Caco-2 (cell line): ENCODE measurements at regions not wholly inside any gene's neighbourhood (a gene's known extent, or its start where the extent isn't known, plus 50 kb on each side); places are given as distances from the start of the nearest gene placed in this dataset.

Experiments used
- BruUV-seq: library from RNA; stranded (reverse); fragments of 400-500 nt; replicated peaks from 2 replicates; lab custom pipeline; 2021; lab: Mats Ljungman, UMichigan
- CTCF ChIA-PET: fragments of 300-600 bp; sonication (Branson Sonifier 250); formaldehyde crosslinking; loops from one replicate; lab custom pipeline; 2022; ENCODE audit warnings: antibody characterized with exemption; lab: Charles Lee
- POLR2A ChIA-PET: fragments of 300-600 bp; sonication (Branson Sonifier 250); formaldehyde crosslinking; loops from one replicate; lab custom pipeline; 2022; ENCODE audit warnings: antibody characterized with exemption; lab: Charles Lee
- DNase-seq, 2 experiments: peaks; one replicate each; pipeline versions ENCODE4 v3.0.0 to v3.0.0-alpha.2; 2020 to 2022
- H3K27me3 ChIP-seq: replicated peaks from 2 replicates; pipeline ENCODE4 v1.6.0; 2011; ENCODE audit warnings: low read length; ENCODE audit not compliant: control insufficient read depth, insufficient read depth
- H3K36me3 ChIP-seq: 2 replicates; pipeline ENCODE4 v1.5.1; 2011; ENCODE audit warnings: low read length; ENCODE audit not compliant: control insufficient read depth, insufficient read depth
- H3K4me1 ChIP-seq: fragments of 250-450 bp; sonication (Bioruptor Pico); 2 replicates; pipeline ENCODE4 v1.5.1; 2020; ENCODE audit warnings: mild to moderate bottlenecking
- H3K4me3 ChIP-seq: 2 replicates; pipeline ENCODE4 v1.5.1; 2011; ENCODE audit warnings: low read depth, mild to moderate bottlenecking, control low read depth, low read length
- H3K9me3 ChIP-seq: fragments of 250-450 bp; sonication (Bioruptor Pico); 2 replicates; pipeline ENCODE4 v1.5.1; 2020; ENCODE audit warnings: mild to moderate bottlenecking, moderate library complexity
- H3K27ac Mint-ChIP-seq: one replicate; pipeline ENCODE4 v1.8.0; 2022; ENCODE audit warnings: mixed read lengths; ENCODE audit not compliant: unreplicated experiment
- H3K27me3 Mint-ChIP-seq: one replicate; pipeline ENCODE4 v1.8.0; 2022; ENCODE audit warnings: mixed read lengths; ENCODE audit not compliant: insufficient read depth, unreplicated experiment
- H3K36me3 Mint-ChIP-seq: one replicate; pipeline ENCODE4 v1.8.0; 2022; ENCODE audit warnings: mild to moderate bottlenecking, mixed read lengths; ENCODE audit not compliant: insufficient read depth, unreplicated experiment
- H3K4me1 Mint-ChIP-seq: one replicate; pipeline ENCODE4 v1.8.0; 2022; ENCODE audit warnings: low read depth, mixed read lengths; ENCODE audit not compliant: unreplicated experiment
- H3K4me3 Mint-ChIP-seq: one replicate; pipeline ENCODE4 v1.8.0; 2022; ENCODE audit warnings: mild to moderate bottlenecking, moderate library complexity, mixed read lengths; ENCODE audit not compliant: unreplicated experiment
- H3K9me3 Mint-ChIP-seq: one replicate; pipeline ENCODE4 v1.8.0; 2022; ENCODE audit warnings: mixed read lengths; ENCODE audit not compliant: unreplicated experiment
- CTCF ChIP-seq, 2 experiments: fragments of 200-600 bp in 1 of 2; IDR thresholded peaks; 1 replicate in 1 of 2; 2 replicates in 1 of 2; pipeline versions ENCODE4 v1.5.1 to v1.8.0; 2011 to 2022; ENCODE audit warnings: antibody characterized with exemption in 1 of 2, control low read depth in 1 of 2, inconsistent platforms in 1 of 2, low read depth in 1 of 2, low read length in 1 of 2, mild to moderate bottlenecking in 1 of 2, moderate library complexity in 1 of 2; ENCODE audit not compliant: insufficient read depth in 1 of 2, severe bottlenecking in 1 of 2, unreplicated experiment in 1 of 2
- intact Hi-C: fragments of 100-400 bp; cut with micrococcal nuclease; formaldehyde crosslinking; loops from one replicate; pipeline ENCODE4 v1.10.0; 2022; ENCODE audit not compliant: unreplicated experiment

- no TSS peak for BruUV-seq
- H3K4me1 ChIP-seq: no peaks in the 10 kb centered on the region
- no peak for TF ChIP-seq CTCF (IDR thresholded peaks at IDR 0.05; ENCODE audit: insufficient read depth in 1 of 2, low read depth in 1 of 2, low read length in 1 of 2, severe bottlenecking in 1 of 2, unreplicated experiment in 1 of 2)
- no peak overlapping the region for H3K4me3 ChIP-seq
- no peaks in the 10 kb centered on the region for H3K9me3 Mint-ChIP-seq
- DNase-seq: no peak
- H3K4me1 Mint-ChIP-seq: no peaks in the 10 kb centered on the region
- ChIA-PET CTCF (no interaction called here), POLR2A (no interaction called here)
- no peaks in the 10 kb centered on the region for H3K9me3 ChIP-seq
- H3K27ac Mint-ChIP-seq: no peak overlapping the region
- H3K36me3 ChIP-seq: no peaks in the 10 kb centered on the region
- no peak overlapping the region for H3K4me3 Mint-ChIP-seq
- H3K27me3 ChIP-seq: no peaks in the 10 kb centered on the region
- H3K36me3 Mint-ChIP-seq: no peaks in the 10 kb centered on the region
- intact Hi-C loops: no loop called here
- H3K27me3 Mint-ChIP-seq: no peaks in the 10 kb centered on the region
Measured at GRCh38 chr4:164571593-164572390, 182.1 kb upstream of the SMIM31 start.

- no peaks in the 10 kb centered on the region for H3K9me3 ChIP-seq
- POLR2A ChIA-PET: no interaction called here
Measured at GRCh38 chr4:164572877-164573279, 181.1 kb upstream of the SMIM31 start.

GRCh38 chr4:164575861-164576260 is 178.1 kb upstream of the SMIM31 start:
- POLR2A ChIA-PET: no interaction called here
- CTCF ChIA-PET: no interaction called here
- BruUV-seq: no TSS peak

More at GRCh38 chr4:164572877-164573279, 181.1 kb upstream of the SMIM31 start:
- Mint-ChIP-seq H3K4me1 (no peaks in the 10 kb centered on the region), H3K36me3 (no peaks in the 10 kb centered on the region), H3K27me3 (no peaks in the 10 kb centered on the region), H3K4me3 (no peak overlapping the region), H3K9me3 (no peaks in the 10 kb centered on the region), H3K27ac (no peak overlapping the region)
- no peak for TF ChIP-seq CTCF (IDR thresholded peaks at IDR 0.05; ENCODE audit: insufficient read depth in 1 of 2, low read depth in 1 of 2, low read length in 1 of 2, severe bottlenecking in 1 of 2, unreplicated experiment in 1 of 2)
- BruUV-seq: no TSS peak
- Histone ChIP-seq H3K4me1 (no peaks in the 10 kb centered on the region), H3K36me3 (no peaks in the 10 kb centered on the region), H3K4me3 (no peak overlapping the region), H3K27me3 (no peaks in the 10 kb centered on the region)
- intact Hi-C loops: no loop called here
- no peak for DNase-seq
- CTCF ChIA-PET: no interaction called here

More at GRCh38 chr4:164575861-164576260, 178.1 kb upstream of the SMIM31 start:
- no peak overlapping the region for H3K27ac Mint-ChIP-seq
- TF ChIP-seq CTCF (IDR thresholded peaks at IDR 0.05; ENCODE audit: insufficient read depth in 1 of 2, low read depth in 1 of 2, low read length in 1 of 2, severe bottlenecking in 1 of 2, unreplicated experiment in 1 of 2): no peak
- no peaks in the 10 kb centered on the region for H3K36me3 ChIP-seq
- no peaks in the 10 kb centered on the region for H3K9me3 ChIP-seq
- intact Hi-C loops: no loop called here
- no peaks in the 10 kb centered on the region for H3K27me3 ChIP-seq
- no peak overlapping the region for H3K4me3 ChIP-seq
- no peak overlapping the region for H3K4me3 Mint-ChIP-seq
- no peaks in the 10 kb centered on the region for H3K9me3 Mint-ChIP-seq
- H3K36me3 Mint-ChIP-seq: no peaks in the 10 kb centered on the region
- no peak for DNase-seq
- H3K4me1 Mint-ChIP-seq: no peaks in the 10 kb centered on the region
- H3K27me3 Mint-ChIP-seq: no peaks in the 10 kb centered on the region
- H3K4me1 ChIP-seq: no peaks in the 10 kb centered on the region
